ENCODE measurements at regions not wholly inside any gene's neighbourhood (a gene's known extent, or its start where the extent isn't known, plus 50 kb on each side); places are given as distances from the start of the nearest gene placed in this dataset.

DNA sequence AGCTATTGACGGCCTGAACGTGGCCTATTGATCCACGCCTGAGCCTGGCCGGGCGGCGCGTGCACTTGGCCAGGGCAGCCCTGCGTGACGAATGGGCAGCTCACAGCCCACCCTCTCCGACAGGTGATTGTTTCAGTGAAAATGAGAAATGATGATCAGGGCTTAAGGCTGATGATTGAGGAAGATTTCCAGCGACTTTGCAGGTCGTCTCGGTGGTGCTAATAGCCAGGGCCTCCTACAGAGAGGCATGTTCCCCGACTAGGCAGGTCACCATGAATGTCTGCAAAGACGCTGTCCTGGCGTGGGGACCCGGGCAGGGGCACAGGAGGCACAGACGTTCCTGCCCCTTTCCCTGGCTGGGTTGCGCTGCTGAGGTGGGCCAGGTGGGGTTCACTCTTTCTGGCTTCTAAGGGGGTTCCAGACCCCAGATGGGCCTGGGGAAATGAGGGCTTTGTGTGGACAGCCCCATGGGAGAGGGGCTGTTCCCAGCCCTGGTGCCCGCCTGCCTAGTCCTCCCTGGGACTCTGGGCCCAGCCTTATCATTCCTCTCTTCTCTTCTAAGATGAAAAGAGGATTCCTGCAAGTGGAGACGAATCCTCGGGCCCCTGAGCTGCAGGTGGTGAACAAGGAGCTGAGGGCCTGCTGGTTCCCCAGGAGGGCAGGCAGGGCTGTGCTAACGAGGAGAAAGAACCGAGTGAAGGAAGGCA lies 157.4 kb downstream of the KIF26A start:
- TF ChIP-seq POLR2AphosphoS2 (conservative IDR thresholded peaks at IDR 0.05; ENCODE audit: low read length) (no peak), CTCF (IDR thresholded peaks at IDR 0.05) (no peak), BHLHE40 (IDR thresholded peaks at IDR 0.05; ENCODE audit: low read depth, low read length) (no peak), POLR2A (IDR thresholded peaks at IDR 0.05; ENCODE audit: low read length) (no peak)

Data from A549 (cell line).